ENCODE measurements at regions not wholly inside any gene's neighbourhood (a gene's known extent, or its start where the extent isn't known, plus 50 kb on each side); places are given as distances from the start of the nearest gene placed in this dataset.

GRCh38 chr6:78117966-78118365 lies 465.1 kb downstream of the MEI4 start:
- Mint-ChIP-seq H3K27ac (no peak overlapping the region), H3K4me3 (no peak overlapping the region), H3K9me3 (peaks cover 12 to 15% (median 13%) of the 10 kb centered on the region in 3 donors), H3K27me3 (no peaks in the 10 kb centered on the region), H3K4me1 (no peaks in the 10 kb centered on the region), H3K36me3 (no peaks in the 10 kb centered on the region)
- no peak overlapping the region for H3K27ac ChIP-seq (ENCODE audit: low read length)
- no peaks in the 10 kb centered on the region for H3K27me3 ChIP-seq (replicated peaks in 1 of 2; ENCODE audit: control insufficient read depth in 2 of 2, extremely low read depth in 1 of 2, insufficient read depth in 2 of 2, low read length in 1 of 2)
- ATAC-seq (replicated peaks in 1 of 4) (no peak), DNase-seq (no peak)
- no CpG with 5 or more reads among the region's 1 CpG for WGBS (ENCODE audit: insufficient coverage)
- H3K4me1 ChIP-seq (ENCODE audit: control insufficient read depth in 1 of 2, extremely low read depth in 1 of 2, insufficient read depth in 2 of 2, low read length in 2 of 2): no peaks in the 10 kb centered on the region
- ChIA-PET CTCF (no interaction called here), POLR2A (no interaction called here)
- no peaks in the 10 kb centered on the region for H3K36me3 ChIP-seq (ENCODE audit: control insufficient read depth in 2 of 2, extremely low read depth in 1 of 2, insufficient read depth in 1 of 2, low read length in 1 of 2)
- no peak overlapping the region for H3K4me3 ChIP-seq (ENCODE audit: control insufficient read depth in 1 of 2, extremely low read depth in 1 of 2, low read length in 1 of 2)
- no peaks in the 10 kb centered on the region for H3K9me3 ChIP-seq

GRCh38 chr6:78131521-78131920 lies 478.7 kb downstream of the MEI4 start:
- no peak for ATAC-seq (replicated peaks in 1 of 4)
- H3K9me3 Mint-ChIP-seq: peaks cover 11 to 25% (median 18%) of the 10 kb centered on the region in 3 donors

GRCh38 chr6:78132671-78133410 lies 480.0 kb downstream of the MEI4 start:
- Histone ChIP-seq H3K4me1 (ENCODE audit: control insufficient read depth in 1 of 2, extremely low read depth in 1 of 2, insufficient read depth in 2 of 2, low read length in 2 of 2) (no peaks in the 10 kb centered on the region), H3K9me3 (no peaks in the 10 kb centered on the region), H3K4me3 (ENCODE audit: control insufficient read depth in 1 of 2, extremely low read depth in 1 of 2, low read length in 1 of 2) (no peak overlapping the region), H3K27me3 (replicated peaks in 1 of 2; ENCODE audit: control insufficient read depth in 2 of 2, extremely low read depth in 1 of 2, insufficient read depth in 2 of 2, low read length in 1 of 2) (no peaks in the 10 kb centered on the region), H3K27ac (ENCODE audit: low read length) (no peak overlapping the region), H3K36me3 (ENCODE audit: control insufficient read depth in 2 of 2, extremely low read depth in 1 of 2, insufficient read depth in 1 of 2, low read length in 1 of 2) (no peaks in the 10 kb centered on the region)
- ChIA-PET CTCF (interaction anchor here in 1 of 2 donors (0.5 kb wide), 1 partner anchor 644 kb away, joined by 3 read pairs; no protein-coding TSS in a partner anchor), POLR2A (interaction anchor here in 1 of 2 donors (0.6 kb wide), 1 partner anchor 96 kb away, joined by 7 read pairs; no protein-coding TSS in a partner anchor)
- Mint-ChIP-seq H3K4me3 (no peak overlapping the region), H3K9me3 (peaks cover 15 to 32% (median 22%) of the 10 kb centered on the region in 3 donors), H3K36me3 (no peaks in the 10 kb centered on the region), H3K27me3 (no peaks in the 10 kb centered on the region), H3K4me1 (no peaks in the 10 kb centered on the region), H3K27ac (no peak overlapping the region)
- no peak for DNase-seq
- 100% methylated on average over 1 of the region's 8 CpGs for WGBS (ENCODE audit: insufficient coverage)
- ATAC-seq (replicated peaks in 1 of 4): no peak

More at GRCh38 chr6:78131521-78131920, 478.7 kb downstream of the MEI4 start:
- ChIA-PET POLR2A (no interaction called here), CTCF (no interaction called here)
- Mint-ChIP-seq H3K36me3 (no peaks in the 10 kb centered on the region), H3K27ac (no peak overlapping the region), H3K27me3 (no peaks in the 10 kb centered on the region), H3K4me1 (no peaks in the 10 kb centered on the region), H3K4me3 (no peak overlapping the region)
- Histone ChIP-seq H3K4me1 (ENCODE audit: control insufficient read depth in 1 of 2, extremely low read depth in 1 of 2, insufficient read depth in 2 of 2, low read length in 2 of 2) (no peaks in the 10 kb centered on the region), H3K27me3 (replicated peaks in 1 of 2; ENCODE audit: control insufficient read depth in 2 of 2, extremely low read depth in 1 of 2, insufficient read depth in 2 of 2, low read length in 1 of 2) (no peaks in the 10 kb centered on the region), H3K9me3 (no peaks in the 10 kb centered on the region), H3K4me3 (ENCODE audit: control insufficient read depth in 1 of 2, extremely low read depth in 1 of 2, low read length in 1 of 2) (no peak overlapping the region), H3K36me3 (ENCODE audit: control insufficient read depth in 2 of 2, extremely low read depth in 1 of 2, insufficient read depth in 1 of 2, low read length in 1 of 2) (no peaks in the 10 kb centered on the region), H3K27ac (ENCODE audit: low read length) (no peak overlapping the region)
- no peak for DNase-seq
- WGBS (ENCODE audit: insufficient coverage): 70% methylated on average over 1 of the region's 1 CpG

GRCh38 chr6:78150425-78150824 lies 497.6 kb downstream of the MEI4 start:
- H3K27me3 ChIP-seq (replicated peaks in 1 of 2; ENCODE audit: control insufficient read depth in 2 of 2, extremely low read depth in 1 of 2, insufficient read depth in 2 of 2, low read length in 1 of 2): no peaks in the 10 kb centered on the region
- H3K9me3 Mint-ChIP-seq: peaks cover 7 to 19% (median 14%) of the 10 kb centered on the region in 3 donors
- no peaks in the 10 kb centered on the region for H3K9me3 ChIP-seq
- H3K36me3 Mint-ChIP-seq: no peaks in the 10 kb centered on the region
- no peaks in the 10 kb centered on the region for H3K27me3 Mint-ChIP-seq
- no peak overlapping the region for H3K4me3 Mint-ChIP-seq
- DNase-seq (no peak), ATAC-seq (replicated peaks in 1 of 4) (no peak)
- POLR2A ChIA-PET: no interaction called here
- H3K4me3 ChIP-seq (ENCODE audit: control insufficient read depth in 1 of 2, extremely low read depth in 1 of 2, low read length in 1 of 2): no peak overlapping the region
- no peaks in the 10 kb centered on the region for H3K4me1 ChIP-seq (ENCODE audit: control insufficient read depth in 1 of 2, extremely low read depth in 1 of 2, insufficient read depth in 2 of 2, low read length in 2 of 2)
- WGBS (ENCODE audit: insufficient coverage): no CpG with 5 or more reads among the region's 3 CpGs
- H3K4me1 Mint-ChIP-seq: no peaks in the 10 kb centered on the region
- CTCF ChIA-PET: interaction anchor here in 1 of 2 donors (0.6 kb wide), 1 partner anchor 714 kb away, joined by 5 read pairs; no protein-coding TSS in a partner anchor
- H3K27ac Mint-ChIP-seq: no peak overlapping the region
- H3K27ac ChIP-seq (ENCODE audit: low read length): no peak overlapping the region
- H3K36me3 ChIP-seq (ENCODE audit: control insufficient read depth in 2 of 2, extremely low read depth in 1 of 2, insufficient read depth in 1 of 2, low read length in 1 of 2): no peaks in the 10 kb centered on the region

GRCh38 chr6:78153976-78154375 lies 501.1 kb downstream of the MEI4 start:
- ChIA-PET POLR2A (no interaction called here), CTCF (no interaction called here)
- Mint-ChIP-seq H3K4me1 (no peaks in the 10 kb centered on the region), H3K9me3 (peaks cover 6 to 24% (median 21%) of the 10 kb centered on the region in 3 donors), H3K36me3 (no peaks in the 10 kb centered on the region), H3K27ac (no peak overlapping the region), H3K27me3 (no peaks in the 10 kb centered on the region), H3K4me3 (no peak overlapping the region)
- Histone ChIP-seq H3K4me3 (ENCODE audit: control insufficient read depth in 1 of 2, extremely low read depth in 1 of 2, low read length in 1 of 2) (no peak overlapping the region), H3K9me3 (no peaks in the 10 kb centered on the region), H3K4me1 (ENCODE audit: control insufficient read depth in 1 of 2, extremely low read depth in 1 of 2, insufficient read depth in 2 of 2, low read length in 2 of 2) (no peaks in the 10 kb centered on the region), H3K36me3 (ENCODE audit: control insufficient read depth in 2 of 2, extremely low read depth in 1 of 2, insufficient read depth in 1 of 2, low read length in 1 of 2) (no peaks in the 10 kb centered on the region), H3K27ac (ENCODE audit: low read length) (no peak overlapping the region), H3K27me3 (replicated peaks in 1 of 2; ENCODE audit: control insufficient read depth in 2 of 2, extremely low read depth in 1 of 2, insufficient read depth in 2 of 2, low read length in 1 of 2) (no peaks in the 10 kb centered on the region)
- ATAC-seq (replicated peaks in 1 of 4) (no peak), DNase-seq (no peak)

- Mint-ChIP-seq H3K36me3 (no peaks in the 10 kb centered on the region), H3K27ac (no peak overlapping the region), H3K4me1 (no peaks in the 10 kb centered on the region), H3K4me3 (no peak overlapping the region), H3K27me3 (no peaks in the 10 kb centered on the region), H3K9me3 (peaks cover 4 to 22% (median 17%) of the 10 kb centered on the region in 3 donors)
- ATAC-seq (replicated peaks in 1 of 4) (no peak), DNase-seq (no peak)
- ChIA-PET POLR2A (interaction anchor here in 1 of 2 donors (0.7 kb wide), 1 partner anchor 47 kb away, joined by 7 read pairs; no protein-coding TSS in a partner anchor), CTCF (no interaction called here)
- Histone ChIP-seq H3K4me1 (ENCODE audit: control insufficient read depth in 1 of 2, extremely low read depth in 1 of 2, insufficient read depth in 2 of 2, low read length in 2 of 2) (no peaks in the 10 kb centered on the region), H3K4me3 (ENCODE audit: control insufficient read depth in 1 of 2, extremely low read depth in 1 of 2, low read length in 1 of 2) (no peak overlapping the region), H3K36me3 (ENCODE audit: control insufficient read depth in 2 of 2, extremely low read depth in 1 of 2, insufficient read depth in 1 of 2, low read length in 1 of 2) (no peaks in the 10 kb centered on the region), H3K27ac (ENCODE audit: low read length) (no peak overlapping the region), H3K9me3 (peaks cover 2% of the 10 kb centered on the region), H3K27me3 (replicated peaks in 1 of 2; ENCODE audit: control insufficient read depth in 2 of 2, extremely low read depth in 1 of 2, insufficient read depth in 2 of 2, low read length in 1 of 2) (no peaks in the 10 kb centered on the region)
- WGBS (ENCODE audit: insufficient coverage): 100% methylated on average over 1 of the region's 2 CpGs
Observed at GRCh38 chr6:78157606-78158005, 504.8 kb downstream of the MEI4 start.
